GM23338 (cell line): ENCODE measurements at regions not wholly inside any gene's neighbourhood (a gene's known extent, or its start where the extent isn't known, plus 50 kb on each side); places are given as distances from the start of the nearest gene placed in this dataset.
A peak's percentile ranks its signal among the peaks of the same experiment; 100 is the strongest.

Experiments
- ATAC-seq: fragments of 200-7000 bp; cut with Tn5 transposase; 3 replicates; pipeline ENCODE4 v1.9.1; 2020
- DNase-seq: peaks from one replicate; pipeline ENCODE4 v3.0.0-alpha.2; 2015; ENCODE audit warnings: low spot score
- H2AFZ ChIP-seq: fragments of 200-600 bp; sonication (generic); 2 replicates; pipeline ENCODE4 v1.8.0; 2016; ENCODE audit warnings: antibody characterized with exemption, mild to moderate bottlenecking, moderate library complexity
- H3F3A ChIP-seq: fragments of 200-600 bp; sonication (generic); replicated peaks from 2 replicates; pipeline ENCODE4 v1.8.0; 2017; ENCODE audit warnings: antibody characterized with exemption, mixed run types, low read depth
- H3K27ac ChIP-seq: fragments of 200-600 bp; sonication (generic); 2 replicates; pipeline ENCODE4 v1.6.1; 2016; ENCODE audit warnings: low read depth
- H3K27me3 ChIP-seq: fragments of 200-600 bp; sonication (generic); 2 replicates; pipeline ENCODE4 v1.8.0; 2016; ENCODE audit warnings: mild to moderate bottlenecking, mixed run types, moderate library complexity; ENCODE audit not compliant: insufficient read depth
- H3K36me3 ChIP-seq: fragments of 200-600 bp; sonication (generic); 2 replicates; pipeline ENCODE4 v1.8.0; 2016; ENCODE audit warnings: mild to moderate bottlenecking; ENCODE audit not compliant: insufficient read depth
- H3K4me1 ChIP-seq: fragments of 200-600 bp; sonication (generic); 2 replicates; pipeline ENCODE4 v1.8.0; 2016; ENCODE audit warnings: mild to moderate bottlenecking, moderate library complexity; ENCODE audit not compliant: insufficient read depth
- H3K4me2 ChIP-seq: fragments of 200-600 bp; sonication (generic); 2 replicates; pipeline ENCODE4 v1.7.1; 2017; ENCODE audit warnings: mixed run types
- H3K4me3 ChIP-seq: fragments of 200-600 bp; sonication (generic); 2 replicates; pipeline ENCODE4 v1.6.1; 2016; ENCODE audit warnings: mixed run types
- H3K79me2 ChIP-seq: fragments of 200-600 bp; sonication (generic); replicated peaks from 2 replicates; pipeline ENCODE4 v1.8.0; 2017; ENCODE audit warnings: mild to moderate bottlenecking; ENCODE audit not compliant: insufficient read depth
- H3K9me2 ChIP-seq: fragments of 200-600 bp; sonication (generic); 2 replicates; pipeline ENCODE4 v1.8.0; 2017; ENCODE audit not compliant: insufficient read depth
- H4K20me1 ChIP-seq: fragments of 200-600 bp; sonication (generic); replicated peaks from 2 replicates; pipeline ENCODE4 v1.8.0; 2017; ENCODE audit warnings: mild to moderate bottlenecking; ENCODE audit not compliant: insufficient read depth
- H3K27ac Mint-ChIP-seq: 2 replicates; pipeline ENCODE4 v1.8.0; 2020; ENCODE audit warnings: inconsistent platforms, mild to moderate bottlenecking, moderate library complexity, mixed read lengths
- H3K27me3 Mint-ChIP-seq: 3 replicates; pipeline ENCODE4 v1.8.0; 2022; ENCODE audit warnings: low read depth, mild to moderate bottlenecking, moderate library complexity, mixed read lengths, inconsistent platforms; ENCODE audit not compliant: insufficient read depth, poor library complexity
- H3K36me3 Mint-ChIP-seq: 3 replicates; pipeline ENCODE4 v1.8.0; 2021; ENCODE audit warnings: low read depth, mild to moderate bottlenecking, inconsistent platforms, moderate library complexity, mixed read lengths
- H3K4me1 Mint-ChIP-seq: 3 replicates; pipeline ENCODE4 v1.8.0; 2020; ENCODE audit warnings: mild to moderate bottlenecking, inconsistent platforms, mixed read lengths
- H3K4me3 Mint-ChIP-seq: 3 replicates; pipeline ENCODE4 v1.8.0; 2021; ENCODE audit warnings: moderate library complexity, mild to moderate bottlenecking, inconsistent platforms, mixed read lengths
- H3K9me3 Mint-ChIP-seq: 3 replicates; pipeline ENCODE4 v1.8.0; 2020; ENCODE audit warnings: moderate library complexity, mild to moderate bottlenecking, inconsistent platforms, mixed read lengths
- CREB1 ChIP-seq: fragments of 250-450 bp; sonication (Bioruptor Pico); IDR thresholded peaks from 2 replicates; pipeline ENCODE4 v1.5.0; 2020; ENCODE audit warnings: low read depth, mild to moderate bottlenecking, moderate library complexity
- CTCF ChIP-seq, 2 experiments: fragments of 200-600 bp in 1 of 2; sonication (generic) in 1 of 2; conservative IDR thresholded peaks; 2 replicates each; pipeline versions ENCODE4 v1.5.1 to v1.6.1; 2016 to 2017; ENCODE audit warnings: antibody characterized with exemption in 2 of 2, low read depth in 2 of 2, mild to moderate bottlenecking in 2 of 2, moderate library complexity in 1 of 2
- ETS1 ChIP-seq: IDR thresholded peaks from 2 replicates; pipeline ENCODE4 v1.6.1; 2016; ENCODE audit warnings: antibody characterized with exemption
- EZH2 ChIP-seq: fragments of 200-600 bp; sonication (generic); IDR thresholded peaks from one replicate; pipeline ENCODE4 v1.8.0; 2017; ENCODE audit warnings: antibody characterized with exemption, mild to moderate bottlenecking, low read depth; ENCODE audit not compliant: unreplicated experiment
- EZH2phosphoT487 ChIP-seq: fragments of 200-600 bp; sonication (generic); IDR thresholded peaks from one replicate; pipeline ENCODE4 v1.8.1; 2018; ENCODE audit warnings: antibody characterized with exemption; ENCODE audit not compliant: unreplicated experiment
- JUNB ChIP-seq: IDR thresholded peaks from one replicate; pipeline ENCODE4 v1.6.1; 2016; ENCODE audit warnings: antibody characterized with exemption; ENCODE audit not compliant: unreplicated experiment
- NANOG ChIP-seq: IDR thresholded peaks from 2 replicates; pipeline ENCODE4 v1.6.1; 2016; ENCODE audit warnings: antibody characterized with exemption, borderline replicate concordance
- POLR2AphosphoS5 ChIP-seq: IDR thresholded peaks from 2 replicates; pipeline ENCODE4 v1.6.1; 2016; ENCODE audit warnings: antibody characterized with exemption, low read depth
- REST ChIP-seq: IDR thresholded peaks from one replicate; pipeline ENCODE4 v1.6.1; 2018; ENCODE audit warnings: antibody characterized with exemption; ENCODE audit not compliant: unreplicated experiment
- STAT1 ChIP-seq: IDR thresholded peaks from one replicate; pipeline ENCODE4 v1.6.1; 2016; ENCODE audit warnings: antibody characterized with exemption; ENCODE audit not compliant: unreplicated experiment
- ZNF114 ChIP-seq: fragments of 250-450 bp; sonication (Bioruptor Pico); IDR thresholded peaks from 2 replicates; pipeline ENCODE4 v1.5.0; 2020; ENCODE audit warnings: mild to moderate bottlenecking, moderate library complexity
- ZNF331 ChIP-seq: fragments of 250-450 bp; sonication (Bioruptor Pico); IDR thresholded peaks from 2 replicates; pipeline ENCODE4 v1.5.0; 2020; ENCODE audit warnings: low read depth, mild to moderate bottlenecking, moderate library complexity
- ZNF462 ChIP-seq: fragments of 250-450 bp; sonication (Bioruptor Pico); IDR thresholded peaks from 2 replicates; pipeline ENCODE4 v1.5.0; 2020; ENCODE audit warnings: mild to moderate bottlenecking, moderate library complexity

- Mint-ChIP-seq H3K4me3 (no peak overlapping the region), H3K36me3 (no peaks in the 10 kb centered on the region), H3K27ac (no peak overlapping the region), H3K9me3 (no peaks in the 10 kb centered on the region), H3K4me1 (no peaks in the 10 kb centered on the region), H3K27me3 (peaks cover 2% of the 10 kb centered on the region)
- Histone ChIP-seq H3K9me2 (peaks cover 5% of the 10 kb centered on the region; the same call in 1 of the 2 replicates), H2AFZ (0 out of 2 replicates have a peak overlapping the region, but pooled peaks have one; percentile 56), H3K27ac (no peak overlapping the region), H3K4me3 (no peak overlapping the region), H3F3A (no peaks in the 10 kb centered on the region), H4K20me1 (no peaks in the 10 kb centered on the region), H3K36me3 (no peaks in the 10 kb centered on the region), H3K79me2 (no peaks in the 10 kb centered on the region), H3K27me3 (no peaks in the 10 kb centered on the region), H3K4me1 (no peaks in the 10 kb centered on the region; the same call in 1 of the 2 replicates), H3K4me2 (no peak overlapping the region)
- no peak for TF ChIP-seq ZNF114
- TF ChIP-seq STAT1, result no peak
- no peak for TF ChIP-seq ETS1
- TF ChIP-seq CTCF (conservative IDR thresholded peaks at IDR 0.05; ENCODE audit: low read depth in 2 of 2), result no peak
- no peak for TF ChIP-seq EZH2
- TF ChIP-seq NANOG, result no peak
- TF ChIP-seq POLR2AphosphoS5, result no peak
- TF ChIP-seq JUNB, result no peak
- no peak for TF ChIP-seq REST
- TF ChIP-seq EZH2phosphoT487, result no peak
- no peak for TF ChIP-seq ZNF331 (CRISPR knock-in tag)
- TF ChIP-seq ZNF462 (CRISPR knock-in tag), result no peak
- no peak for TF ChIP-seq CREB1 (CRISPR knock-in tag)
- DNase-seq (no peak), ATAC-seq (no peak)
Measured at GRCh38 chr17:68718926-68719325, 117.8 kb upstream of the FAM20A start.
